GM10266 (cell line): ENCODE measurements at regions not wholly inside any gene's neighbourhood (a gene's known extent, or its start where the extent isn't known, plus 50 kb on each side); places are given as distances from the start of the nearest gene placed in this dataset.

Experiments
- DNase-seq: peaks from one replicate; pipeline ENCODE4 v3.0.0; 2012; ENCODE audit errors: extremely low spot score
- CTCF ChIP-seq: IDR thresholded peaks from 2 replicates; pipeline ENCODE4 v1.5.1; 2012; ENCODE audit warnings: mild to moderate bottlenecking, low read depth; ENCODE audit not compliant: control insufficient read depth, insufficient read depth; ENCODE audit errors: missing control alignments

GRCh38 chr2:198558176-198558575 lies 753.8 kb downstream of the PLCL1 start:
- DNase-seq = no peak
- TF ChIP-seq CTCF = no peak

GRCh38 chr2:198546122-198546521 lies 741.7 kb downstream of the PLCL1 start:
- DNase-seq = no peak
- TF ChIP-seq CTCF = no peak

GRCh38 chr2:198545411-198545810 lies 741.0 kb downstream of the PLCL1 start:
- TF ChIP-seq CTCF = no peak
- no peak for DNase-seq

- no peak for DNase-seq
- TF ChIP-seq CTCF = no peak
Observed at GRCh38 chr2:198544461-198544860, 740.1 kb downstream of the PLCL1 start.

- no peak for TF ChIP-seq CTCF
- no peak for DNase-seq
Observed at GRCh38 chr2:198534756-198535155, 730.4 kb downstream of the PLCL1 start.

GRCh38 chr2:198525211-198525969 lies 721.0 kb downstream of the PLCL1 start:
- DNase-seq = no peak

GRCh38 chr2:198523710-198524109 lies 719.3 kb downstream of the PLCL1 start:
- TF ChIP-seq CTCF = no peak

More at GRCh38 chr2:198525211-198525969, 721.0 kb downstream of the PLCL1 start:
- TF ChIP-seq CTCF = no peak

More at GRCh38 chr2:198523710-198524109, 719.3 kb downstream of the PLCL1 start:
- DNase-seq = no peak
